SIG-M5 treated with dmso at 0.1 percent for 504 hours (cell line): ENCODE measurements at regions not wholly inside any gene's neighbourhood (a gene's known extent, or its start where the extent isn't known, plus 50 kb on each side); places are given as distances from the start of the nearest gene placed in this dataset.

Source experiments
- DNase-seq: peaks from one replicate; lab custom pipeline; 2025; ENCODE audit not compliant: unreplicated experiment; lab: John Stamatoyannopoulos, UW

GRCh38 chr3:176574786-176575185, 622.5 kb downstream of the TBL1XR1 start:
- no peak for DNase-seq

DNA sequence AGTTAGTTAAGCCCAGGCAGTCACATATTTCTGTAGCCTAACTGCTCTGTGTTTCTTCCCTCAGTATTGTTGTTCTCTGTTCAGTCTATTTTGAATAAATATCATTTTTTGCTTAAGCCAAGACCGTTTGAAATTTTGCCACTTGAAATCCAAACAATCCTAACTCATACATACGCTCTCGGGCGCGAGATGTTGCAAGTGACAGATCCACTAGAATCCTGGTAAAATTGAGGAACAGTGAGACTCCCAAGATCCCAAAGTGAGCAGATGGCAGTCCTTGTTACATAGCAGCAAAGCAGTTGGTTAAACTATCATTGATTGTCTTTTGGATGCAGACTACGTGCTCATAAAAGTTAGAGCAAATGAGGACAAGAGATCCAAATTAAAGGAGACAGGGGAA, 625.4 kb downstream of the TBL1XR1 start:
- DNase-seq, result no peak

GRCh38 chr3:176570992-176571391, 626.3 kb downstream of the TBL1XR1 start:
- DNase-seq, result no peak

DNA sequence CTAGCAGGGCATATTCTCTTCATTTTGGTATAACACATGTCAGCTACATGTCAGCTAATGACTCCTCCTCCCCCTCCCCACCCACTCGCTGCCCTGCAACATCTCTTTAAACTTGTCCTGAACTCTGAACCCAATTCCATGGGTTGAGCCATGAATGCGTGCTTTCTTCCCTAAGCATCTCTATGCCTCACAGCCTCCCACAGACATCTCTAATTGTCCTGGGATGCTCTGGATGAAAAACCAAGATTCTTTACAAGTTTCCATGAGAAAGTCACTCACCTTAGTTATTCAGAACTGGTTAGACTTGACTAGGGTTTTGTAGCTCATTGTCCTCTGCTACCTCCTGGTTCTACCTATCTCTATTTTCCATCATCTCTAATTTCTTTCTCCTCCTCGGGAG, 629.1 kb downstream of the TBL1XR1 start:
- no peak for DNase-seq

DNA sequence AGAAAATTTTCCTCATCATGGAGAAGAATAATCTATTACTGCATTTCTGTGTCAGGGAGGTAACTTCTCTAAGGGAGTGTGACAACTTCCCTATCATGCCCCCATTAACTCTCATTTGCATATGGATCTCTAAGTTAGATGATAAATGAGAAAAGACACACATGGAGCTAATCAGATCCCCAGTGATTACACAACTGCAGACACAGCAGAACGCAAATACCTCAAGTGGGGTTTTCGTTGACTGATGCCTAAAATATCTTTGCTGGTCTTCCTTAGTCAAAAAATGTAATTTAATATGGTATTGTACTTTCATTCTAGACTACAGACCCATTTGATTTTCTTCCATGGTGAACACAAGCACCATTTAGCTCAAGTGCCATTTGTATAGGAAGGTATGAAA, 630.5 kb downstream of the TBL1XR1 start:
- DNase-seq, result no peak

DNA sequence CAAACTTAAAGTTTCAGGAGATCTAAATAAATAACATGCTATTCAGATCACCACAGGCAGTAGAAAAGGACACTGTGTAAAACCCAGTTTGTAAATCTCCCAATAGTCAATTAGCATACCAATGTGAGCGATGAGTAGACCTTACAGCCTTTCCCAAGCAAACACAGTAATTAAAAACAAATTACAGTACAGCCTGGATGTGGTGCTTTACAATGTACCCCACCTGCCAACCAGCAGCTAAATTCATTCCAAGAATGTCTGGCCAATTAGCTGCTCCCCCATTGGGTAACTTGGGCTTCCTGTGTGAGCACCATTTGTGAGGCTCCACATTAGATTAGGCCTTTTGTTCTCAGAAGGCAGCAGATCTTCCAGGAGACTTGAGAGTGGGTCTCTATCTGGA, 635.0 kb downstream of the TBL1XR1 start:
- no peak for DNase-seq

DNA sequence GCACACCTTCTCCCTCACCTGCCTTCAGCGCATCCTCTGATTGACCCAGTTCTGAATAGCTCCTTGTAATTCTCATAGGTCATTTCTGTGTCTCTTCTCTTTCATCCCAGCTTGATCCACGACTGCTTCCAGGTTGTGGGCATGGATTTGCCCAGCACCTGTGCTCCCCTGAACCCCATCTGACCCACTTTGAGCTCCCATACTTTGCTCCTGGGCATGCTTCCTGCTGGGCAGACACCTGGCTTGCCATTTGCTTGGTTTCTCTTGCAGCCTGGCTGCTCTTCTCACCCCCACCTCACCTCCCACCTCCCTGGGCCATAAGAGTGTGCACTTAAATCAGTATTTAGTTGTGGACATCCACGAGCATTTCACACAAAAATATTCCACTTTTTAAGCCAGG, 635.5 kb downstream of the TBL1XR1 start:
- no peak for DNase-seq

DNA sequence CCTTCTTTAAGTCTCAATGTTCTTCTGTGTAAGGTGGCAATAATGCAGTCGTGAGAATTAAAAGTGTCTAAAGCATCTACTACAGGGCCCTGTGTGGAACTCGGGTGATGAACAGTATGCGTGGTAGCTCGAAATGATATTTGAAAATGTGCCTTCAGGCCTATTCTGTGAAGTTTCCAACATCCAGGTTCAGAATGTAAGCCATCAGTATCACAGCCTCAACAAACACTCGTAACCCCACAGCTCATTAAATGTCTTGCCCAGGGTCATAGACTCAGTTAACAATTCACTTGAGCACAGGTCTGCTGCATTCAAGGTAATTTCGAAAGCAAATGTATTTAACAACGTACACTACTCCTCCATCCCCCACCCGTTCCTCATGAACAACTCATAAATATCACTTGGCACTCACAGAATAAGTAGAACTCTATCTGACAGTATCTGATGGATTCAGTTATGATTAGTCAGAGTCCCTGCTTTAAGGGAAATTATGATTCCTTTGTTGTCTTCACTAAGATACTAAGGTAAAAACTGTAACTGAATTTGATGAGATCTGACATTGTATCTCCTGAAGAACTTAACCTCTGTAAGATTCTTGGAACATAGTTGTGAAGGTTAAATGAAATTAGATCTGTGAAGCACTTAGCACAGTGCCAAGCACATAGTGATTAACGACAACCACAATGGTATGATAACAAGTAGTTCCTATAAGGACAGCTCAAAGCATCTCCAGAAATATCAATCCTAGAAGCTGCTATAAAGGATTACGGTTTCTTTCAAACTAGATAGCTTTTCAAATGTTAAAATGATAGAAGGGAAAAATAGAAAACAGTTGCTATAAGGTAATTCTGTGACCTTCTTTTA, 642.3 kb downstream of the TBL1XR1 start:
- no peak for DNase-seq

DNA sequence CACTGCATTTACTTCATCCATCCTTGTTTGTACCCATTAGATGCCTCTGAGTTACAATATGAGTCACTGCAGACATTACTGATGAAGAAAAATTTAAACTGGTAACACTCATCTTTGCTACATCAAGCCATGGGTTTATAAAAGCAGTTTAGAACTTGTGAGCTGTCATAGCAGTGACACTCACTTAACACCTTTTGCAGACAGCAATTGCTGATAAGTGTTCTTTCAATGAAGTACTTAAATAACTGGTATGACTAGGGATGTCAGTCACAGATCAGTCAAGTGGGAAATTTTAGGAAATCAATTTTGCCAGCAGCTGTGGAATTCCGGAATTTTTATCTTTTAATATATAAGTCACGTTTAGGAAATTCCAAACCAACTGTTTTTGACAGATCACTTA, 643.0 kb downstream of the TBL1XR1 start:
- DNase-seq, result no peak

DNA sequence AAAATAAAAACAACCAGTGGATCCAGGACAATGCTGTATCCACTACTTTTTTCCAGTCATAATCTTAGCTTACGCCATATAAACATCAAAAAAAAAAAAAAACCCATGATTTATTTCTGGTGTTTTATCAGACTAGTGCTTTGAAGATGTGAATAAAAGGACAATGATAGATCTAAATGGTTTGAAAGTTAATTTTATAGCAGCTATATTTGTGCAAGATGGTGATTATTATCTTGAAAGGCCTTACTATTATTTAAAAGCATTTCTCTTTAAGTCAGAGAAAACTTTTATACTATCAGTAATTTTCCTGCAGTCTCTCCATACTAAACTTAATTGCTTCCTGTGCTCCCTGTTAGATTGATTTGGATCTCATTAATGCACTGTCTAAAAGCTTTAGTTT, 670.3 kb downstream of the TBL1XR1 start:
- no peak for DNase-seq

DNA sequence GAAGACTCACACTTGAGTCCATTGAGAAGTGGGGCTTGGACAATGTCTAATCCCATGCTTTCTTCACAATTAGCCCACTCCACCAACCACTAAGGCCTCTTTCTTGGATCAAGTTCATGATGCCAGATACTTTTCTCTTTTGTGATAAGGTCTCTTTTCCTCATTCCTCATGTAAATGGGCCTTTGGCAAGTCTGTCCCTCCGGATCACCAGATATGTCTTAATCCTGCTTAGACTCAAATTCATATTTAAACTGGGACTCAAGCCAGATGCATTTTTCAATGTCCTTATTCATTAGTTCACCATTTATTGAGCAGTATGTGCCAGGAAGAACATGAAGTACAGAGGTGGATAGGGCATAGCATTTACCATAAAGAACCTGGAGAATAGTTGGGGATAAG, 671.1 kb downstream of the TBL1XR1 start:
- DNase-seq, result no peak

DNA sequence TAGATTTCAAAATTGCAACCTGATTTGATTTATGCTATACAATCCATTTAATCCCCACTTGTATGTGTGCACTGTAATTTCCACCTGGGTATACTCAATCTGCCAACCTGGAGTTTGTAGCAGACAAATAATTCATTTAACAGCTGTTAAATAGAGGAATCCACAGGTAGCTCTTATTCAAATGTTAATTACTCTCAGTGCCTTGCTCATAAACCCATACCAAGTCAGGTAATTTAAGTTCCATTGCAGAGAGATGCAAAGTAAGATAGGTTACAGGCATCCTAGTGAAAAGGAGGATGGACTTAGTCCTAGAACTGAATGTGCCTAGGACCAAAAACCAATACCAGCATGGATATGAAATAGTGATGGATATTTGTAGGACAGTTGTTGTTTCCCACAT, 674.2 kb downstream of the TBL1XR1 start:
- DNase-seq, result no peak

GRCh38 chr3:176522436-176522835, 674.8 kb downstream of the TBL1XR1 start:
- no peak for DNase-seq

DNA sequence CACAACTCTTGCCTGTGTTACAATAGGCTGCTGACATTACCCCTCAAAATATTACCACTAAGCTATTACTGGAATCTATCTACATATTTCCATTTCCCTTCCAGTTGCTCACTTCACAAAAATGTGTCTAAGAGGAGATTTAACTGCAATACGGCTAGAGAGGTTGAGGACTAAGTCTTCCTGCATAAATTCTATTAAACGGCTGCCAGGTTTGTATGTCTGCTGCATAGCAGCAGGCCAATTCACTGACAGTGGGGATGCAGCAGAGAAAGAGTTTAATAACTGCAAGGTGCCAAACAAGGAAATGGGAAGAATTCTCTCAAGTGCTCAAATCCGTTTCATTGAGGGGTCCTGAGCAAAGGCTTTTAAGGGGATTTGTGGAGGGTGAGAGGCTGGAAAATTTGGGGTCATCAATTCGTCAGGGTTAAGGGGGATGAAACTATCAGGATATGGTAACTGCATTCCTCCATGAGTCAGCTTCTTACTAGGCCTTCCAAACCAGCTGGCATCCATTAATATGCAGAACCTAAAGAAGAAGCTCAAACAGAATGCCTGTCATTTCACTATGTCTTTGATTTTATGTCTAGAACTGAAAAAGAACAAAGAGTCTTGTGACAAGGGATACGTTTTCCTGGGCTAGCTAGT, 675.6 kb downstream of the TBL1XR1 start:
- no peak for DNase-seq

DNA sequence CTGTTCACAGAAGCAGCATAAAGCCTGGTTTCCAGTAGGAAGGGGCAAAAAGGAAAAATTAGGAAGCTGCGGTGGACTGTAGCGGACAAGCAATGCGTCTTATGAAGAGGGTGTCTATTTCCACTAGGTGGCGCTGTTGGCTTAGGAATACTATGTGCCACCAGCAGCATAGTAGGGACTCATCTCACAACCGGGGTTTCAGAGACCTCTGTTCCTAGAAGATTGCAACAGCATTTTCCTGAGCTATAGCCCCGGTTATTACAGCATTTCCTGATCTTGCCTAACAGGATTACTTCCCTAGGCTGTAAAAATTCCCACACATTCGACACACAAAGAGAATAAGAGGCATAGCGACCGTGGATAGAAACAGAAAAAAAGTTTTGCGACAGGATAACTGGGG, 683.0 kb downstream of the TBL1XR1 start:
- peak; percentile 27 for DNase-seq

DNA sequence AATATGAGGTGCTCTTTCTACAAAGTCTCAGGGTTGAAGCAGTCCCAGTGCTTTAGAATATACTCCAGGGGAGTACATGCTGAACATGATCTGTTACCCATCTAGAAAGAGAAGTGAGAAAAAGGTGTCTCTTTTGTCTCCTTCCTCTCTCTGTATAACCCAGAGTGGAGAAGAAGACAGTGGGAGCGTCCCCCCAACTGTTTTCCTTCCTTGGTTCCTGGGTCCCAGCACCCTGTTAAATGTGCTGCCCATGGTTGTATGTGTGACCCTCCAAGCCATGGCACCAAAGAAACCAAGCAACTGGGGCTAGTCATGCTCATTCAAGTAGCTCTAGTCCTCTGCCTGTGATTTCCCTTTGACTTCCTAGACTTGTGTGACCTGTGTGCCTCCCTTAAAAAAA, 683.7 kb downstream of the TBL1XR1 start:
- no peak for DNase-seq

DNA sequence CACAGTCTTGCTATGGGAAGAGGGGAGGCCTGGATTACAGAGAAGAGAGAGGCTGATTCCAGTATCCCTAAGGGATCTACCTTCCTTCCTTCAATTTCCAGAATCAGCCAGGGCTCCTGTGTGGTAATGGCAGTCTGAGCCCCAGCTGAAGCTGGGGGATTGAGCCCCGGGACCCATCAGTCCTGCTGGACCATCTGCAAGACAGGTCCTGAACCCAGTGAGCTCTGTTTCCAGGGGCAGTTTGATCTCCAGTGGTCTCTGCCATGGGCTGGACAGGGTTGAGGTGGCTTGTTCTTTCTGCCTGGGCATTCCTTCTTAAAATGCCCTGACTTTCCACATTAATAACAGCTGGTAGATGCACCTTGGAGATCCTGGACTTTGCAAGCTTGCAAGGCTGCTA, 685.2 kb downstream of the TBL1XR1 start:
- no peak for DNase-seq

DNA sequence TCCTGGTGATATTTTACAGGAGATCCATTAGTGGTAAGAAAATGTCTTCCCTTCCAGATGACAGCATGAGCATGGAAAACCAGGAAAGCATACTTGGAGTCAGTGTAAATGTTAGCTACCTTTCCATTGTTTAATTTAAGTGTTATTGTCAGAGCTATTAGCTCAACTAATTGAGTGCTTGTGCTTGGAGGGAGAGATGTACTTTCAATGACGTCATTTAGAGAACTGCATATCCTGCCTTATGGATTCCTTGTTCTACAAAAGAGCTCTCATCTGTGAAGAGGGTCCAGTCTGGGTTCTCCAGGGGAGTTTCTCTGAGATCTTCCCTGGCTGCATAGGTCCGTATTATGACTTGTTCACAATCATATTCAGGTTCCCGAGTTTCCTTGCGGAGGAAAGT, 687.2 kb downstream of the TBL1XR1 start:
- no peak for DNase-seq

DNA sequence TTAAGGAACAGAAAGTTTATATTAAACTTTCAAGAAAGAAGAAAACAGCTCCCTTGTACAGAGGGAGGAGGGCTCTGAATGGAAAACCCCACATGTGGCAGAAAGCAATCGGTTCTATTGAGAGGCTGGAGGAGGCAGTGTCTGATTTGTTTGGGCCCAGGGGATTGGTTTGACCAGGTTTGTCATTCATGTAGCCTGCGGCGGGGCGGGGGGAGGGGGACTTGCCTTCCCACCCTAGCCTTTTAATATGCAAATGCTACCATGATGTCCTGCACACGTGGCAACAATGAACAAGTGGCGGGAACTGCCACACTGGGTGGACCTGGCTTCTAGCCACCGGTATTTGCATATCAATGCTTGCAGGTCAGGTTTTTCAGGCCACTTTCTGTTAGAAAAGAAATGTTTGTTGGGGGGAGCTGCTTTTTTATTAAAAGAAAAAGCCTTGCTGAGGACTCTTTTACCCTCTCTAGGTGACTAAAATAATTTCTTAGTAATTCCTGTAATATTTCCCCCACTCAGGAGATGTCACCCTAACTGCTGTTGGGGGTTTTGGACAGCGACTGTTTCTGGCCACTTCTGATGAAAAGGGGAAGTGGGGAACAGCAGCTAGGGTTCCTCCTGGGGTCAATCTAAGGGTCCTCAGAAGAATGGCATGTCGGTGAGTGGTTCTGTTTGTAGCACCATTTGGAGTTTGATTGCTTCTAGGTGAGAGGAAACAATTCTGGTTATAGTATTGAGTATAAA, 691.2 kb downstream of the TBL1XR1 start:
- DNase-seq, result peak; percentile 11

- DNase-seq, result no peak
These were observed 706.2 kb downstream of the TBL1XR1 start for GRCh38 chr3:176491084-176491483.

GRCh38 chr3:176490357-176490756, 706.9 kb downstream of the TBL1XR1 start:
- no peak for DNase-seq

GRCh38 chr3:176479248-176479647, 718.0 kb downstream of the TBL1XR1 start:
- no peak for DNase-seq
